ENCODE measurements at regions not wholly inside any gene's neighbourhood (a gene's known extent, or its start where the extent isn't known, plus 50 kb on each side); places are given as distances from the start of the nearest gene placed in this dataset.

- Histone ChIP-seq H3K9me3 (ENCODE audit: control insufficient read depth, insufficient read depth, low read depth, low read length) (peaks cover 5% of the 10 kb centered on the region), H3K4me3 (ENCODE audit: low read depth, low read length) (no peak overlapping the region)
Observed at GRCh38 chr21:15152591-15152990, 87.8 kb upstream of the NRIP1 start.

GRCh38 chr21:15159382-15160020, 94.7 kb upstream of the NRIP1 start:
- no peak overlapping the region for H3K27ac ChIP-seq (ENCODE audit: low read depth, low read length)
- H3K27me3 ChIP-seq (ENCODE audit: control insufficient read depth, insufficient read depth, low read length) = no peaks in the 10 kb centered on the region
- H3K9ac ChIP-seq (ENCODE audit: low read length) = no peak overlapping the region
- H3K4me1 ChIP-seq (ENCODE audit: control insufficient read depth, insufficient read depth, low read length) = no peaks in the 10 kb centered on the region
- H3K36me3 ChIP-seq (ENCODE audit: control insufficient read depth, insufficient read depth, low read length) = no peaks in the 10 kb centered on the region
- H3K9me3 ChIP-seq (ENCODE audit: control insufficient read depth, insufficient read depth, low read depth, low read length) = peaks cover 14% of the 10 kb centered on the region
- no peak overlapping the region for H3K4me3 ChIP-seq (ENCODE audit: low read depth, low read length)

More at GRCh38 chr21:15152591-15152990, 87.8 kb upstream of the NRIP1 start:
- Histone ChIP-seq H3K9ac (ENCODE audit: low read length) (no peak overlapping the region), H3K4me1 (ENCODE audit: control insufficient read depth, insufficient read depth, low read length) (no peaks in the 10 kb centered on the region), H3K27me3 (ENCODE audit: control insufficient read depth, insufficient read depth, low read length) (no peaks in the 10 kb centered on the region), H3K36me3 (ENCODE audit: control insufficient read depth, insufficient read depth, low read length) (no peaks in the 10 kb centered on the region), H3K27ac (ENCODE audit: low read depth, low read length) (no peak overlapping the region)

- no peak overlapping the region for H3K4me3 ChIP-seq (ENCODE audit: low read depth, low read length)
- H3K27ac ChIP-seq (ENCODE audit: low read depth, low read length) = no peak overlapping the region
- peaks cover 14% of the 10 kb centered on the region for H3K9me3 ChIP-seq (ENCODE audit: control insufficient read depth, insufficient read depth, low read depth, low read length)
- no peak overlapping the region for H3K9ac ChIP-seq (ENCODE audit: low read length)
- H3K36me3 ChIP-seq (ENCODE audit: control insufficient read depth, insufficient read depth, low read length) = no peaks in the 10 kb centered on the region
- H3K27me3 ChIP-seq (ENCODE audit: control insufficient read depth, insufficient read depth, low read length) = no peaks in the 10 kb centered on the region
- H3K4me1 ChIP-seq (ENCODE audit: control insufficient read depth, insufficient read depth, low read length) = no peaks in the 10 kb centered on the region
Observed at GRCh38 chr21:15160136-15160535, 95.3 kb upstream of the NRIP1 start.

GRCh38 chr21:15162921-15163320, 98.1 kb upstream of the NRIP1 start:
- H3K36me3 ChIP-seq (ENCODE audit: control insufficient read depth, insufficient read depth, low read length) = no peaks in the 10 kb centered on the region
- no peaks in the 10 kb centered on the region for H3K27me3 ChIP-seq (ENCODE audit: control insufficient read depth, insufficient read depth, low read length)
- H3K9ac ChIP-seq (ENCODE audit: low read length) = no peak overlapping the region
- H3K4me1 ChIP-seq (ENCODE audit: control insufficient read depth, insufficient read depth, low read length) = no peaks in the 10 kb centered on the region
- H3K9me3 ChIP-seq (ENCODE audit: control insufficient read depth, insufficient read depth, low read depth, low read length) = peaks cover 6% of the 10 kb centered on the region; the same call in 1 of the 2 replicates
- H3K4me3 ChIP-seq (ENCODE audit: low read depth, low read length) = no peak overlapping the region
- H3K27ac ChIP-seq (ENCODE audit: low read depth, low read length) = no peak overlapping the region

- Histone ChIP-seq H3K4me3 (ENCODE audit: low read depth, low read length) (no peak overlapping the region), H3K4me1 (ENCODE audit: control insufficient read depth, insufficient read depth, low read length) (no peaks in the 10 kb centered on the region), H3K9me3 (ENCODE audit: control insufficient read depth, insufficient read depth, low read depth, low read length) (0 out of 2 replicates have a peak, but pooled peaks cover 2% of the 10 kb centered on the region), H3K9ac (ENCODE audit: low read length) (no peak overlapping the region), H3K27me3 (ENCODE audit: control insufficient read depth, insufficient read depth, low read length) (no peaks in the 10 kb centered on the region), H3K36me3 (ENCODE audit: control insufficient read depth, insufficient read depth, low read length) (no peaks in the 10 kb centered on the region), H3K27ac (ENCODE audit: low read depth, low read length) (no peak overlapping the region)
Observed at GRCh38 chr21:15164273-15164672, 99.5 kb upstream of the NRIP1 start.

GRCh38 chr21:15164678-15165303, 100.0 kb upstream of the NRIP1 start:
- no peak overlapping the region for H3K9ac ChIP-seq (ENCODE audit: low read length)
- H3K4me1 ChIP-seq (ENCODE audit: control insufficient read depth, insufficient read depth, low read length) = no peaks in the 10 kb centered on the region
- H3K4me3 ChIP-seq (ENCODE audit: low read depth, low read length) = no peak overlapping the region
- no peaks in the 10 kb centered on the region for H3K27me3 ChIP-seq (ENCODE audit: control insufficient read depth, insufficient read depth, low read length)
- H3K27ac ChIP-seq (ENCODE audit: low read depth, low read length) = no peak overlapping the region
- H3K36me3 ChIP-seq (ENCODE audit: control insufficient read depth, insufficient read depth, low read length) = no peaks in the 10 kb centered on the region
- H3K9me3 ChIP-seq (ENCODE audit: control insufficient read depth, insufficient read depth, low read depth, low read length) = 0 out of 2 replicates have a peak, but pooled peaks cover 2% of the 10 kb centered on the region

- H3K4me3 ChIP-seq (ENCODE audit: low read depth, low read length) = no peak overlapping the region
- 0 out of 2 replicates have a peak, but pooled peaks cover 2% of the 10 kb centered on the region for H3K9me3 ChIP-seq (ENCODE audit: control insufficient read depth, insufficient read depth, low read depth, low read length)
- no peak overlapping the region for H3K27ac ChIP-seq (ENCODE audit: low read depth, low read length)
- H3K4me1 ChIP-seq (ENCODE audit: control insufficient read depth, insufficient read depth, low read length) = no peaks in the 10 kb centered on the region
- no peak overlapping the region for H3K9ac ChIP-seq (ENCODE audit: low read length)
- H3K36me3 ChIP-seq (ENCODE audit: control insufficient read depth, insufficient read depth, low read length) = no peaks in the 10 kb centered on the region
- no peaks in the 10 kb centered on the region for H3K27me3 ChIP-seq (ENCODE audit: control insufficient read depth, insufficient read depth, low read length)
Observed at GRCh38 chr21:15170614-15171013, 105.8 kb upstream of the NRIP1 start.

GRCh38 chr21:15171546-15171945, 106.7 kb upstream of the NRIP1 start:
- H3K36me3 ChIP-seq (ENCODE audit: control insufficient read depth, insufficient read depth, low read length) = no peaks in the 10 kb centered on the region
- H3K27ac ChIP-seq (ENCODE audit: low read depth, low read length) = no peak overlapping the region
- no peaks in the 10 kb centered on the region for H3K4me1 ChIP-seq (ENCODE audit: control insufficient read depth, insufficient read depth, low read length)
- no peak overlapping the region for H3K4me3 ChIP-seq (ENCODE audit: low read depth, low read length)
- H3K9ac ChIP-seq (ENCODE audit: low read length) = no peak overlapping the region
- no peaks in the 10 kb centered on the region for H3K27me3 ChIP-seq (ENCODE audit: control insufficient read depth, insufficient read depth, low read length)
- 0 out of 2 replicates have a peak, but pooled peaks cover 2% of the 10 kb centered on the region for H3K9me3 ChIP-seq (ENCODE audit: control insufficient read depth, insufficient read depth, low read depth, low read length)

GRCh38 chr21:15172963-15173362, 108.2 kb upstream of the NRIP1 start:
- Histone ChIP-seq H3K27ac (ENCODE audit: low read depth, low read length) (no peak overlapping the region), H3K9ac (ENCODE audit: low read length) (no peak overlapping the region), H3K27me3 (ENCODE audit: control insufficient read depth, insufficient read depth, low read length) (no peaks in the 10 kb centered on the region), H3K36me3 (ENCODE audit: control insufficient read depth, insufficient read depth, low read length) (no peaks in the 10 kb centered on the region), H3K9me3 (ENCODE audit: control insufficient read depth, insufficient read depth, low read depth, low read length) (0 out of 2 replicates have a peak, but pooled peaks cover 2% of the 10 kb centered on the region), H3K4me3 (ENCODE audit: low read depth, low read length) (no peak overlapping the region), H3K4me1 (ENCODE audit: control insufficient read depth, insufficient read depth, low read length) (no peaks in the 10 kb centered on the region)

- Histone ChIP-seq H3K4me1 (ENCODE audit: control insufficient read depth, insufficient read depth, low read length) (no peaks in the 10 kb centered on the region), H3K36me3 (ENCODE audit: control insufficient read depth, insufficient read depth, low read length) (no peaks in the 10 kb centered on the region), H3K27me3 (ENCODE audit: control insufficient read depth, insufficient read depth, low read length) (no peaks in the 10 kb centered on the region), H3K27ac (ENCODE audit: low read depth, low read length) (no peak overlapping the region), H3K9me3 (ENCODE audit: control insufficient read depth, insufficient read depth, low read depth, low read length) (no peaks in the 10 kb centered on the region), H3K9ac (ENCODE audit: low read length) (no peak overlapping the region), H3K4me3 (ENCODE audit: low read depth, low read length) (no peak overlapping the region)
Observed at GRCh38 chr21:15174923-15175322, 110.1 kb upstream of the NRIP1 start.

- no peak overlapping the region for H3K4me3 ChIP-seq (ENCODE audit: low read depth, low read length)
- no peaks in the 10 kb centered on the region for H3K36me3 ChIP-seq (ENCODE audit: control insufficient read depth, insufficient read depth, low read length)
- no peaks in the 10 kb centered on the region for H3K9me3 ChIP-seq (ENCODE audit: control insufficient read depth, insufficient read depth, low read depth, low read length)
- no peak overlapping the region for H3K27ac ChIP-seq (ENCODE audit: low read depth, low read length)
- H3K27me3 ChIP-seq (ENCODE audit: control insufficient read depth, insufficient read depth, low read length) = no peaks in the 10 kb centered on the region
- H3K4me1 ChIP-seq (ENCODE audit: control insufficient read depth, insufficient read depth, low read length) = no peaks in the 10 kb centered on the region
- no peak overlapping the region for H3K9ac ChIP-seq (ENCODE audit: low read length)
Observed at GRCh38 chr21:15182731-15183130, 117.9 kb upstream of the NRIP1 start.
